ENCODE measurements at regions not wholly inside any gene's neighbourhood (a gene's known extent, or its start where the extent isn't known, plus 50 kb on each side); places are given as distances from the start of the nearest gene placed in this dataset.
A peak's percentile ranks its signal among the peaks of the same experiment; 100 is the strongest.

DNA sequence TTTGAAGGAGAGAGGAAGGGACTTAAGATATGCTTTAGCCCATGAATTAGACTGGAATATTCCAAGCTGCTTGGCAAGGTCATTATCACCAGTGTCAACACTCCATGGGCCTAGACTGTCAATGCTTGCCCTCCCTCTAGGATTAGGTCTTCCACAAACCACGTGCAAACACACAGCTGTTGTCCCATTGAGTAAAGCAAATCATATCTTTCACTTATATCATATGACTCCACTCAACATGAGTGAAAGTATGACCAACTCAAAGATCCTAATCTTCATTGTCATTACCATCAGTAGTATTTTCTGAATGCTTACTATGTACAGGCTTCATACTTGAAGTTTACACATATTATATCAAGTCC, 57.0 kb upstream of the GRAMD2B start (continued):
- no peak for TF ChIP-seq ZNF773 (CRISPR knock-in tag; IDR thresholded peaks at IDR 0.05; ENCODE audit: borderline replicate concordance)
- TF ChIP-seq, protein P1, sequence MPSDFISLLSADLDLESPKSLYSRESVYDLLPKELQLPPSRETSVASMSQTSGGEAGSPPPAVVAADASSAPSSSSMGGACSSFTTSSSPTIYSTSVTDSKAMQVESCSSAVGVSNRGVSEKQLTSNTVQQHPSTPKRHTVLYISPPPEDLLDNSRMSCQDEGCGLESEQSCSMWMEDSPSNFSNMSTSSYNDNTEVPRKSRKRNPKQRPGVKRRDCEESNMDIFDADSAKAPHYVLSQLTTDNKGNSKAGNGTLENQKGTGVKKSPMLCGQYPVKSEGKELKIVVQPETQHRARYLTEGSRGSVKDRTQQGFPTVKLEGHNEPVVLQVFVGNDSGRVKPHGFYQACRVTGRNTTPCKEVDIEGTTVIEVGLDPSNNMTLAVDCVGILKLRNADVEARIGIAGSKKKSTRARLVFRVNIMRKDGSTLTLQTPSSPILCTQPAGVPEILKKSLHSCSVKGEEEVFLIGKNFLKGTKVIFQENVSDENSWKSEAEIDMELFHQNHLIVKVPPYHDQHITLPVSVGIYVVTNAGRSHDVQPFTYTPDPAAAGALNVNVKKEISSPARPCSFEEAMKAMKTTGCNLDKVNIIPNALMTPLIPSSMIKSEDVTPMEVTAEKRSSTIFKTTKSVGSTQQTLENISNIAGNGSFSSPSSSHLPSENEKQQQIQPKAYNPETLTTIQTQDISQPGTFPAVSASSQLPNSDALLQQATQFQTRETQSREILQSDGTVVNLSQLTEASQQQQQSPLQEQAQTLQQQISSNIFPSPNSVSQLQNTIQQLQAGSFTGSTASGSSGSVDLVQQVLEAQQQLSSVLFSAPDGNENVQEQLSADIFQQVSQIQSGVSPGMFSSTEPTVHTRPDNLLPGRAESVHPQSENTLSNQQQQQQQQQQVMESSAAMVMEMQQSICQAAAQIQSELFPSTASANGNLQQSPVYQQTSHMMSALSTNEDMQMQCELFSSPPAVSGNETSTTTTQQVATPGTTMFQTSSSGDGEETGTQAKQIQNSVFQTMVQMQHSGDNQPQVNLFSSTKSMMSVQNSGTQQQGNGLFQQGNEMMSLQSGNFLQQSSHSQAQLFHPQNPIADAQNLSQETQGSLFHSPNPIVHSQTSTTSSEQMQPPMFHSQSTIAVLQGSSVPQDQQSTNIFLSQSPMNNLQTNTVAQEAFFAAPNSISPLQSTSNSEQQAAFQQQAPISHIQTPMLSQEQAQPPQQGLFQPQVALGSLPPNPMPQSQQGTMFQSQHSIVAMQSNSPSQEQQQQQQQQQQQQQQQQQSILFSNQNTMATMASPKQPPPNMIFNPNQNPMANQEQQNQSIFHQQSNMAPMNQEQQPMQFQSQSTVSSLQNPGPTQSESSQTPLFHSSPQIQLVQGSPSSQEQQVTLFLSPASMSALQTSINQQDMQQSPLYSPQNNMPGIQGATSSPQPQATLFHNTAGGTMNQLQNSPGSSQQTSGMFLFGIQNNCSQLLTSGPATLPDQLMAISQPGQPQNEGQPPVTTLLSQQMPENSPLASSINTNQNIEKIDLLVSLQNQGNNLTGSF (CRISPR knock-in tag; IDR thresholded peaks at IDR 0.05), result no peak
- TF ChIP-seq ZNF749 (CRISPR knock-in tag; IDR thresholded peaks at IDR 0.05; ENCODE audit: borderline replicate concordance), result no peak
- no peak for TF ChIP-seq ATF7-NPFF (CRISPR knock-in tag; IDR thresholded peaks at IDR 0.05; ENCODE audit: low read depth)
- TF ChIP-seq MTA3 (CRISPR knock-in tag; IDR thresholded peaks at IDR 0.05), result no peak
- TF ChIP-seq ZNF652 (CRISPR knock-in tag; IDR thresholded peaks at IDR 0.05; ENCODE audit: borderline replicate concordance, low read depth), result no peak
- no peak for TF ChIP-seq NRL (CRISPR knock-in tag; IDR thresholded peaks at IDR 0.05; ENCODE audit: borderline replicate concordance)
- no peak for TF ChIP-seq MTF1 (CRISPR knock-in tag; IDR thresholded peaks at IDR 0.05)
- no peak for TF ChIP-seq MLLT10 (CRISPR knock-in tag; IDR thresholded peaks at IDR 0.05)
- TF ChIP-seq, protein P2, sequence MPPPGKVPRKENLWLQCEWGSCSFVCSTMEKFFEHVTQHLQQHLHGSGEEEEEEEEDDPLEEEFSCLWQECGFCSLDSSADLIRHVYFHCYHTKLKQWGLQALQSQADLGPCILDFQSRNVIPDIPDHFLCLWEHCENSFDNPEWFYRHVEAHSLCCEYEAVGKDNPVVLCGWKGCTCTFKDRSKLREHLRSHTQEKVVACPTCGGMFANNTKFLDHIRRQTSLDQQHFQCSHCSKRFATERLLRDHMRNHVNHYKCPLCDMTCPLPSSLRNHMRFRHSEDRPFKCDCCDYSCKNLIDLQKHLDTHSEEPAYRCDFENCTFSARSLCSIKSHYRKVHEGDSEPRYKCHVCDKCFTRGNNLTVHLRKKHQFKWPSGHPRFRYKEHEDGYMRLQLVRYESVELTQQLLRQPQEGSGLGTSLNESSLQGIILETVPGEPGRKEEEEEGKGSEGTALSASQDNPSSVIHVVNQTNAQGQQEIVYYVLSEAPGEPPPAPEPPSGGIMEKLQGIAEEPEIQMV (CRISPR knock-in tag; IDR thresholded peaks at IDR 0.05; ENCODE audit: low read depth), result no peak
- TF ChIP-seq GLI4 (CRISPR knock-in tag; IDR thresholded peaks at IDR 0.05; ENCODE audit: borderline replicate concordance), result no peak
- TF ChIP-seq ZKSCAN5 (CRISPR knock-in tag; IDR thresholded peaks at IDR 0.05), result no peak
- TF ChIP-seq KAT2B (IDR thresholded peaks at IDR 0.05; ENCODE audit: borderline replicate concordance, low read depth, low read length), result no peak
- TF ChIP-seq ZNF3 (CRISPR knock-in tag; IDR thresholded peaks at IDR 0.05), result no peak
- peak; percentile 36; the same call in 1 of the 2 replicates for TF ChIP-seq ZMYM4 (CRISPR knock-in tag; IDR thresholded peaks at IDR 0.05)
- TF ChIP-seq TBL1XR1 (IDR thresholded peaks at IDR 0.05; ENCODE audit: borderline replicate concordance, low read length, partially characterized antibody), result peak; percentile 83
- TF ChIP-seq ZNF460 (CRISPR knock-in tag; IDR thresholded peaks at IDR 0.05; ENCODE audit: borderline replicate concordance), result no peak
- no peak for TF ChIP-seq ZNF430 (CRISPR knock-in tag; IDR thresholded peaks at IDR 0.05)
- TF ChIP-seq ONECUT2 (CRISPR knock-in tag; IDR thresholded peaks at IDR 0.05), result no peak
- no peak for TF ChIP-seq ZNF263 (CRISPR knock-in tag; IDR thresholded peaks at IDR 0.05)
- TF ChIP-seq, protein P3, sequence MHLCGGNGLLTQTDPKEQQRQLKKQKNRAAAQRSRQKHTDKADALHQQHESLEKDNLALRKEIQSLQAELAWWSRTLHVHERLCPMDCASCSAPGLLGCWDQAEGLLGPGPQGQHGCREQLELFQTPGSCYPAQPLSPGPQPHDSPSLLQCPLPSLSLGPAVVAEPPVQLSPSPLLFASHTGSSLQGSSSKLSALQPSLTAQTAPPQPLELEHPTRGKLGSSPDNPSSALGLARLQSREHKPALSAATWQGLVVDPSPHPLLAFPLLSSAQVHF (CRISPR knock-in tag; IDR thresholded peaks at IDR 0.05), result no peak
- TF ChIP-seq, protein P4, sequence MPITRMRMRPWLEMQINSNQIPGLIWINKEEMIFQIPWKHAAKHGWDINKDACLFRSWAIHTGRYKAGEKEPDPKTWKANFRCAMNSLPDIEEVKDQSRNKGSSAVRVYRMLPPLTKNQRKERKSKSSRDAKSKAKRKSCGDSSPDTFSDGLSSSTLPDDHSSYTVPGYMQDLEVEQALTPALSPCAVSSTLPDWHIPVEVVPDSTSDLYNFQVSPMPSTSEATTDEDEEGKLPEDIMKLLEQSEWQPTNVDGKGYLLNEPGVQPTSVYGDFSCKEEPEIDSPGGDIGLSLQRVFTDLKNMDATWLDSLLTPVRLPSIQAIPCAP (CRISPR knock-in tag; IDR thresholded peaks at IDR 0.05; ENCODE audit: low read depth), result no peak
- TF ChIP-seq HDAC1 (CRISPR knock-in tag; IDR thresholded peaks at IDR 0.05), result peak; percentile 42; the same call in 1 of the 2 replicates
- no peak for TF ChIP-seq YEATS4 (CRISPR knock-in tag; IDR thresholded peaks at IDR 0.05; ENCODE audit: borderline replicate concordance)
- no peak for TF ChIP-seq ZNF329 (CRISPR knock-in tag; IDR thresholded peaks at IDR 0.05; ENCODE audit: low read depth)
- TF ChIP-seq RXRA (CRISPR knock-in tag; IDR thresholded peaks at IDR 0.05), result no peak; the same call in 1 of the 2 replicates

All from HepG2 (cell line).